SKM-1 treated with dmso at 0.1 percent for 144 hours (cell line): ENCODE measurements at regions not wholly inside any gene's neighbourhood (a gene's known extent, or its start where the extent isn't known, plus 50 kb on each side); places are given as distances from the start of the nearest gene placed in this dataset.
"Not testable (repeated sequence)": the region's sequence is repeated elsewhere in the genome, so short reads cannot be mapped to it uniquely, and the experiment has no call there.

Experiments
- DNase-seq: peaks from one replicate; lab custom pipeline; 2025; ENCODE audit not compliant: unreplicated experiment; lab: John Stamatoyannopoulos, UW

GRCh38 chr2:58770846-58771245 lies 529.7 kb upstream of the FANCL start:
- DNase-seq, result no peak

- no peak for DNase-seq
Measured at GRCh38 chr2:58769864-58770234, 528.7 kb upstream of the FANCL start.

- no peak for DNase-seq
Measured at GRCh38 chr2:58769111-58769863, 528.2 kb upstream of the FANCL start.

- no peak for DNase-seq
Measured at GRCh38 chr2:58768715-58769080, 527.6 kb upstream of the FANCL start.

GRCh38 chr2:58767828-58768714 lies 526.9 kb upstream of the FANCL start:
- no peak for DNase-seq

- no peak for DNase-seq
Measured at GRCh38 chr2:58764338-58765104, 523.4 kb upstream of the FANCL start.

GRCh38 chr2:58762176-58762781 lies 521.2 kb upstream of the FANCL start:
- peak; percentile 31 for DNase-seq

GRCh38 chr2:58757971-58758370 lies 516.8 kb upstream of the FANCL start:
- DNase-seq, result no peak

GRCh38 chr2:58756336-58756735 lies 515.2 kb upstream of the FANCL start:
- DNase-seq, result no peak

- not testable (repeated sequence) for DNase-seq
Measured at GRCh38 chr2:58752507-58752906, 511.4 kb upstream of the FANCL start.

- DNase-seq, result not testable (repeated sequence)
Measured at GRCh38 chr2:58751676-58752075, 510.6 kb upstream of the FANCL start.

GRCh38 chr2:58749041-58749440 lies 507.9 kb upstream of the FANCL start:
- DNase-seq, result no peak

- not testable (repeated sequence) for DNase-seq
Measured at GRCh38 chr2:58745334-58745733, 504.2 kb upstream of the FANCL start.

GRCh38 chr2:58740426-58740825 lies 499.3 kb upstream of the FANCL start:
- no peak for DNase-seq

GRCh38 chr2:58739033-58739432 lies 497.9 kb upstream of the FANCL start:
- no peak for DNase-seq

GRCh38 chr2:58734365-58734764 lies 493.2 kb upstream of the FANCL start:
- no peak for DNase-seq

GRCh38 chr2:58732999-58733398 lies 491.9 kb upstream of the FANCL start:
- no peak for DNase-seq

GRCh38 chr2:58731488-58731869 lies 490.4 kb upstream of the FANCL start:
- DNase-seq, result peak; percentile 79

GRCh38 chr2:58730764-58731487 lies 489.8 kb upstream of the FANCL start:
- no peak for DNase-seq

GRCh38 chr2:58727981-58728656 lies 487.0 kb upstream of the FANCL start:
- no peak for DNase-seq
